Panc1 (cell line): ENCODE measurements at regions not wholly inside any gene's neighbourhood (a gene's known extent, or its start where the extent isn't known, plus 50 kb on each side); places are given as distances from the start of the nearest gene placed in this dataset.

Source experiments
- ATAC-seq: fragments of 200-7000 bp; cut with Tn5 transposase; 2 replicates; pipeline ENCODE4 v1.9.1; 2020; ENCODE audit warnings: mild to moderate bottlenecking, moderate library complexity
- BruUV-seq: library from RNA; stranded (reverse); fragments of 400-500 nt; replicated peaks from 2 replicates; lab custom pipeline; 2021; lab: Mats Ljungman, UMichigan
- CTCF ChIA-PET: fragments of 300-600 bp; sonication (Branson Sonifier 250); formaldehyde crosslinking; loops from one replicate; lab custom pipeline; 2022; ENCODE audit warnings: antibody characterized with exemption; lab: Charles Lee
- POLR2A ChIA-PET: fragments of 300-600 bp; sonication (Branson Sonifier 250); formaldehyde crosslinking; loops from one replicate; lab custom pipeline; 2022; ENCODE audit warnings: antibody characterized with exemption; lab: Charles Lee
- DNase-seq: peaks from one replicate; pipeline ENCODE4 v3.0.0-alpha.2; 2010; ENCODE audit warnings: low read depth, low spot score
- H3K27ac ChIP-seq: 2 replicates; pipeline ENCODE4 v1.5.1; 2011; ENCODE audit warnings: mild to moderate bottlenecking, low read length, inconsistent platforms
- H3K27me3 ChIP-seq: fragments of 200-500 bp; sonication (Bioruptor generic); 2 replicates; pipeline ENCODE4 v1.6.0; 2014; ENCODE audit warnings: low read length, inconsistent platforms; ENCODE audit not compliant: control insufficient read depth, insufficient read depth
- H3K36me3 ChIP-seq: fragments of 200-500 bp; sonication (Bioruptor generic); 2 replicates; pipeline ENCODE4 v1.5.1; 2014; ENCODE audit warnings: inconsistent platforms, mild to moderate bottlenecking, low read length, moderate library complexity; ENCODE audit not compliant: control insufficient read depth, insufficient read depth
- H3K4me1 ChIP-seq: 2 replicates; pipeline ENCODE4 v1.5.1; 2011; ENCODE audit warnings: inconsistent platforms, mild to moderate bottlenecking, low read length, moderate library complexity; ENCODE audit not compliant: control insufficient read depth, insufficient read depth
- H3K4me3 ChIP-seq, 2 experiments: 2 replicates each; pipeline ENCODE4 v1.5.1; 2011 to 2012; ENCODE audit warnings: low read depth in 2 of 2, low read length in 2 of 2, mild to moderate bottlenecking in 2 of 2, inconsistent platforms in 1 of 2, moderate library complexity in 1 of 2
- H3K9me3 ChIP-seq: fragments of 200-500 bp; sonication (Bioruptor generic); 2 replicates; pipeline ENCODE4 v1.5.1; 2014; ENCODE audit warnings: low read depth, mild to moderate bottlenecking, inconsistent platforms, low read length, moderate library complexity; ENCODE audit not compliant: control insufficient read depth, insufficient read depth
- CTCF ChIP-seq: fragments of 450-650 bp; IDR thresholded peaks from 2 replicates; pipeline ENCODE4 v1.5.1; 2017; ENCODE audit warnings: mild to moderate bottlenecking
- POLR2AphosphoS5 ChIP-seq: IDR thresholded peaks from 2 replicates; pipeline ENCODE4 v1.6.1; 2012; ENCODE audit warnings: mild to moderate bottlenecking, low read depth, low read length, moderate library complexity
- REST ChIP-seq, 2 experiments: IDR thresholded peaks; 2 replicates each; pipeline ENCODE4 v1.6.1; 2011 to 2012; ENCODE audit warnings: low read depth in 2 of 2, control low read depth in 1 of 2, low read length in 1 of 2, mild to moderate bottlenecking in 1 of 2, moderate library complexity in 1 of 2; ENCODE audit not compliant: insufficient read depth in 1 of 2
- SIN3A ChIP-seq: IDR thresholded peaks from 2 replicates; pipeline ENCODE4 v1.6.1; 2012; ENCODE audit warnings: low read depth, mild to moderate bottlenecking, low read length, moderate library complexity, borderline replicate concordance; ENCODE audit not compliant: insufficient read depth
- TCF7L2 ChIP-seq: IDR thresholded peaks from 2 replicates; pipeline ENCODE4 v1.6.1; 2011; ENCODE audit warnings: mild to moderate bottlenecking, low read depth, low read length, inconsistent platforms
- in situ Hi-C: cut with HindIII; loops from 2 replicates; pipeline ENCODE4 v1.10.0; 2016; ENCODE audit warnings: low sequenced_read_pairs, low pct_unique_long_range_greater_than_20kb
- intact Hi-C: fragments of 100-400 bp; cut with micrococcal nuclease; formaldehyde crosslinking; loops from one replicate; pipeline ENCODE4 v1.10.0; 2022; ENCODE audit not compliant: unreplicated experiment

GRCh38 chr4:130183766-130184165 lies 1087.8 kb downstream of the C4orf33 start:
- Histone ChIP-seq H3K27ac (no peak overlapping the region), H3K4me3 (no peak overlapping the region), H3K9me3 (no peaks in the 10 kb centered on the region), H3K36me3 (no peaks in the 10 kb centered on the region), H3K4me1 (no peaks in the 10 kb centered on the region), H3K27me3 (no peaks in the 10 kb centered on the region)
- TF ChIP-seq POLR2AphosphoS5 (no peak), CTCF (no peak), TCF7L2 (no peak)
- CTCF ChIA-PET, result no interaction called here
- POLR2A ChIA-PET, result interaction anchor here (0.8 kb wide), 1 partner anchor 7 kb away, joined by 4 read pairs; no protein-coding TSS in a partner anchor
- in situ Hi-C loops, result no loop called here
- ATAC-seq (no peak), DNase-seq (no peak)
- no TSS peak for BruUV-seq
- intact Hi-C loops, result no loop called here

- ATAC-seq (no peak), DNase-seq (no peak)
- no peak overlapping the region for H3K27ac ChIP-seq
- BruUV-seq, result no TSS peak
- H3K36me3 ChIP-seq, result no peaks in the 10 kb centered on the region
- in situ Hi-C loops, result no loop called here
- CTCF ChIA-PET, result no interaction called here
- no peak for TF ChIP-seq CTCF
- TF ChIP-seq SIN3A, result no peak
- no peak for TF ChIP-seq TCF7L2
- no peak for TF ChIP-seq POLR2AphosphoS5
- TF ChIP-seq REST (IDR thresholded peaks at IDR 0.05; ENCODE audit: insufficient read depth in 1 of 2, low read depth in 2 of 2, low read length in 1 of 2), result no peak
- H3K4me3 ChIP-seq, result no peak overlapping the region
- H3K27me3 ChIP-seq, result no peaks in the 10 kb centered on the region
- POLR2A ChIA-PET, result no interaction called here
- intact Hi-C loops, result no loop called here
- no peaks in the 10 kb centered on the region for H3K4me1 ChIP-seq
- no peaks in the 10 kb centered on the region for H3K9me3 ChIP-seq
Measured at GRCh38 chr4:130185123-130185522, 1089.2 kb downstream of the C4orf33 start.
